Astrocyte of the cerebellum (primary cell): ENCODE measurements at regions not wholly inside any gene's neighbourhood (a gene's known extent, or its start where the extent isn't known, plus 50 kb on each side); places are given as distances from the start of the nearest gene placed in this dataset.

Source experiments
- DNase-seq: peaks from one replicate; pipeline ENCODE4 v3.0.0-alpha.2; 2011; ENCODE audit warnings: low read depth
- H3K4me3 ChIP-seq: 2 replicates; pipeline ENCODE4 v1.5.1; 2011; ENCODE audit warnings: mild to moderate bottlenecking, low read depth, low read length, moderate library complexity
- in situ Hi-C: cut with HindIII; loops from 2 replicates; pipeline ENCODE4 v1.10.0; 2017; ENCODE audit warnings: low sequenced_read_pairs
- TF ChIP-seq, protein P1 (sequence below): IDR thresholded peaks from 2 replicates; pipeline ENCODE4 v1.5.1; 2012; ENCODE audit warnings: low read length, low read depth, moderate library complexity, mild to moderate bottlenecking; ENCODE audit errors: missing control alignments

DNA sequence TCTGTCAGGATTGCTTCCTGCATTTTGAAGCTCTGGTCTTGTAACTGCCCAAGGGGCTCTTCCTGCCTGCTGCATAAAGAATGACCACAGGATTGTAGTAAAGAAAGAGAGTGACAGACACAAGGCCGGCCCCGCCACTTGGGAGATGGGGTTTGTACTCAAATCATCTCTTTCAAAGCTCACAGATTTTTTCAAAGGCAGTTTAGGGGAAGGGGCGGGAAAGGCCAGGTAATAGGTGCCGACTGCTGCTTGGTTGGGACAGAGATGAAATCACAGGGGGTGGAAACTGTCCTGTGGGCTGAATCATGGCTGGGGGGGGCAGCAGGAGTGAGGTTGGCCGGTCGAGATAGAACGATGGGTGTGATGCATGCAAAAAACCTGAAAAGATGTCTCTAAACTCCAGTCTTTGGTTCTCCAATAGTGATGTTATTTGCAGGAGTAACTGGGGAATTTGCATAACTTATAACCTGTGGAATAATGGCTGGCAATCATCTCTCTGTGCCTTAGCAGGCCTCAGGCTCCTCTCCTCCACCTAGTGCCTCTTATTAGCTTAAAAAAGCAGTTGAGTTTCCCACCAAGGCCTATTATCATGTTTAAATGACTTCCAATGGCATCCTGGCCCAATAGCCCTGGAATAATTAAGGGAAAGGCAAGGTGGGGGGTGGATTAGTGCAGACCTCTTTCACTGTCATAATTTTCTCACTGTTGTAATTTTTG is 778.4 kb upstream of the FRG1 start:
- no peak for DNase-seq
- H3K4me3 ChIP-seq = no peak overlapping the region
- in situ Hi-C loops = no loop called here
- TF ChIP-seq, protein P1, sequence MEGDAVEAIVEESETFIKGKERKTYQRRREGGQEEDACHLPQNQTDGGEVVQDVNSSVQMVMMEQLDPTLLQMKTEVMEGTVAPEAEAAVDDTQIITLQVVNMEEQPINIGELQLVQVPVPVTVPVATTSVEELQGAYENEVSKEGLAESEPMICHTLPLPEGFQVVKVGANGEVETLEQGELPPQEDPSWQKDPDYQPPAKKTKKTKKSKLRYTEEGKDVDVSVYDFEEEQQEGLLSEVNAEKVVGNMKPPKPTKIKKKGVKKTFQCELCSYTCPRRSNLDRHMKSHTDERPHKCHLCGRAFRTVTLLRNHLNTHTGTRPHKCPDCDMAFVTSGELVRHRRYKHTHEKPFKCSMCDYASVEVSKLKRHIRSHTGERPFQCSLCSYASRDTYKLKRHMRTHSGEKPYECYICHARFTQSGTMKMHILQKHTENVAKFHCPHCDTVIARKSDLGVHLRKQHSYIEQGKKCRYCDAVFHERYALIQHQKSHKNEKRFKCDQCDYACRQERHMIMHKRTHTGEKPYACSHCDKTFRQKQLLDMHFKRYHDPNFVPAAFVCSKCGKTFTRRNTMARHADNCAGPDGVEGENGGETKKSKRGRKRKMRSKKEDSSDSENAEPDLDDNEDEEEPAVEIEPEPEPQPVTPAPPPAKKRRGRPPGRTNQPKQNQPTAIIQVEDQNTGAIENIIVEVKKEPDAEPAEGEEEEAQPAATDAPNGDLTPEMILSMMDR = no peak

DNA sequence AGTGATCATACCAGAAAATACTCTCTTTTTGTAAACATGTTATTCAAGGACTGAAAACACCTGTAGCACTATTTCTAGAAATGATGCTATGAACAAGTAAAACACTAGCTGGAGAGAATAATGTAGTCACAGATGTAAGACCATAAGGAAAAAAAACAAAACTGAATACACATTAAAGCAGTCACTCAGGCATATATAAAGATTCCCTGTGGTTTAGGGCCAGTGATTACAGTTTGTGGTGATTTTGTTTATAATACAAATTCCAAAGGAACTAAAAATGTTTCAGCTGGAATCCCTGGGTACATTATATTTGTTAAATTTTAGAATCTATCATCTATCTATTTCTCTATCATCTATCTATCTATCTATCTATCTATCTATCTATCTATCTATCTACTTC is 777.8 kb upstream of the FRG1 start:
- DNase-seq = no peak
- in situ Hi-C loops = no loop called here
- TF ChIP-seq, protein P1 = no peak

DNA sequence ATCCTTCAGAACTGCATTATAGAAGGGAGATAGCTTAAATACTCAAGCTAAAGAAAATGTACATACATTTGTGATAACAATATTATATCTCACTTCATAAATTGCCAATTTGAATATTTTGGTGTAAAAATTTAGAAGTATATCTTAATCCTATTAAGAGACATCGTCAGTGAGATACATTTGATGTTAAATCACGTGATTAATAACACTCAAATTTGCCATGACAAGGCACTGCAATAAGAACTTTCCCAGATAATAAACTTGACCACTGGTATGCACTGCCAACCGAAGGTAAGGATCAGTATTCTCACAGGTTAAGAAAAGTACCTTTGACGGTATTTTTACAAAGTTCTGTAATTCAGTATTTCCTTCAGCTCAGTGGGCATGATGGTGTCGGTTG is 764.7 kb upstream of the FRG1 start:
- H3K4me3 ChIP-seq = no peak overlapping the region
- DNase-seq = no peak
- TF ChIP-seq, protein P1 = no peak
- in situ Hi-C loops = no loop called here

More for the DNA sequence above, 777.8 kb upstream of the FRG1 start:
- H3K4me3 ChIP-seq = no peak overlapping the region

DNA sequence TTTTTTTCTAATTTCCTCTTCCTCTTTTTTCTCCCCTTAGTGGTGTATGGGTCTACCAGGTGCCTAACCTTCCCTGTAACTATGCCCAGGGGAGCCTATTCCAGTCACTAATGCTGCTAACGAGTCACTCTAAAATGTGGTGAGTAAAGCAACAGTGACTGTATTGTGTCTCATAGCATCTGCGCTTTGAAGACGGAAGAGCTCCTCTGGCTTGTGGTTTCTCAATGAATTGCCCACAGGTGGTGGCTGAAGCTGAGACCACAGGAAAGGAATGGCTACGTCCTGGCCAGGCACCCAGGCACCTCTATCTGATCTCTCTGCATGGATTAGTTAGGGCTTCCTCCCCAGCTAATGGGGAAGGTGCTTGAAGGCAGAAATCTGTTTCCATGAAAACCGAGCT is 763.5 kb upstream of the FRG1 start:
- H3K4me3 ChIP-seq = no peak overlapping the region
- in situ Hi-C loops = no loop called here
- TF ChIP-seq, protein P1 = no peak
- DNase-seq = no peak

DNA sequence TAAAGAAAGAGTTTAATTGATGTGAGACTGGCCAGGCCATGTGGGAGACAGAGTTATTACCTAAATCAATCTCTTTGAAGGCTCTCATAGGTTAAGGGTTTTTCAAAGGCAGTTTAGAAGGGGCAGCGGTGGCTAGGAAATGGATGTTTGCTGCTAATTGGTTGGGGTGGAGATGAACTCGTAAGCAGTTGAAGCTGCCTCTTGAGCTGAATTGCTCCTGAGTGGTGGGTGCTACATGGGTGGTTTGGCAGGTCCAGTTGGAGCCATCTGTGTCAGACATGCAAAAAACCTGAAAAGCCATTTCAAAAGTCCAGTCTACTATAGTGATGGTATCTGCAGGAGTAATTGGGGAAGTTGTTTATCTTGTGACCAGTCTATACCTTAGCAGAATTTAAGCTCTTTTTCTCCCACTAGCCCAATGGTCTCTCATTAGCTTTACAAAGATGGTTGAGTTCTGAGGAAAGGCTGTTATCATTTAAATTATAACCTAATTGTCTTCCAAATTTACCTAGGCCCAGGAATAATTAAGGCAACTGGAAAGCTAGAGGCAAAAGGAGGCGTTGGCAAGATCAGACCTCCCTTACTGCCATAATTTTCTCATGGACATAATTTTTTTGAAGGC is 762.4 kb upstream of the FRG1 start:
- in situ Hi-C loops = no loop called here
- TF ChIP-seq, protein P1 = no peak
- no peak for DNase-seq
- no peak overlapping the region for H3K4me3 ChIP-seq

DNA sequence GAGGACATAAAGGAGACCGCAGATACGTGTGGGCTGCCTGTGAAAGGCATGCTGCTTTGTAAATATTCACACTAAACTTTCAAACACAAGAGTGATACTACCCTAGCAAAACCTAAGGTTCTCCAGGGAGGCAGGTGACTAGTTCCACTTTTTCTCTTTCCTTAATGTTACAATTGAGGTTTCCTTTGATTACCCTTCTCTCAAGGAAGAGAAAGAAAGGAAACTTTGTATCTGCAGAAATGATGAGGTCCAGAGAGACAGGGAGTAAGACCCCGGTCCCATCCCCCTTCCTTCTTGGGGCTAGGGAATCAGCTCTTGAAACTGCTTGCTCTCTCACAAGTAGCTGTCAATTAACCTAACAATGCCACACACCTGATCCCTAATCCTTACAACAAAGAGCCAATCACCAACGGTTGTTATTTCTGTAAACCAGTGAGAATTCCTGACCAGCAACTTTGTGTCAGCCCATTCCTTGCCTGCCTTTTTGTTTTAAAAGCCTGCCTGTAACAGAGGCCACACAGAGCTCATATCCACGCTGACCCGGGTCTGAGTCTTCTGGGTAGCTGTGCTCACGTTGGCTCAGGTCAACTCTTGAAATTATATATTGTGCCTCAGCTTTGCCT is 754.8 kb upstream of the FRG1 start:
- TF ChIP-seq, protein P1 = no peak
- DNase-seq = no peak
- no peak overlapping the region for H3K4me3 ChIP-seq
- in situ Hi-C loops = no loop called here
